ENCODE measurements at regions not wholly inside any gene's neighbourhood (a gene's known extent, or its start where the extent isn't known, plus 50 kb on each side); places are given as distances from the start of the nearest gene placed in this dataset.

- ChIA-PET CTCF (ENCODE audit: low intra/inter-chr PET ratio) (no interaction called here), POLR2A (no interaction called here)
- H3K9me3 ChIP-seq (replicated peaks; ENCODE audit: control insufficient read depth, insufficient read depth, low read depth, low read length) = no peaks in the 10 kb centered on the region
- H3K4me1 ChIP-seq (replicated peaks in 1 of 2; ENCODE audit: control insufficient read depth in 2 of 2, insufficient read depth in 2 of 2, low read length in 2 of 2) = no peaks in the 10 kb centered on the region
- H3K4me3 ChIP-seq = no peak overlapping the region
- H3K9ac ChIP-seq (ENCODE audit: insufficient read depth in 1 of 2, low read depth in 2 of 2, low read length in 2 of 2) = no peak overlapping the region
- no peaks in the 10 kb centered on the region for H3K9me1 ChIP-seq (ENCODE audit: control insufficient read depth, insufficient read depth, low read length)
- DNase-seq (ENCODE audit: extremely low read depth in 1 of 4, low spot score in 3 of 4) (no peak), ATAC-seq (no peak), FAIRE-seq (no peak)
- in situ Hi-C loops (cut with MboI) = no loop called here
- H3K27me3 ChIP-seq (ENCODE audit: control insufficient read depth in 2 of 2, insufficient read depth in 2 of 2, low read length in 2 of 2) = no peaks in the 10 kb centered on the region
- H4K20me1 ChIP-seq (replicated peaks; ENCODE audit: control insufficient read depth, insufficient read depth, low read length) = no peaks in the 10 kb centered on the region
- BruUV-seq (replicated peaks) = no TSS peak
- TF ChIP-seq ARID2 (IDR thresholded peaks at IDR 0.05) (no peak), RHOXF2B (CRISPR knock-in tag; conservative IDR thresholded peaks at IDR 0.05) (no peak), ZNF561 (CRISPR knock-in tag; conservative IDR thresholded peaks at IDR 0.05) (no peak), TEAD1 (CRISPR knock-in tag; IDR thresholded peaks at IDR 0.05) (no peak), NONO (IDR thresholded peaks at IDR 0.05; ENCODE audit: low read depth in 2 of 2, low read length in 1 of 2) (no peak), HNRNPLL (IDR thresholded peaks at IDR 0.05; ENCODE audit: low read depth, low read length, poor library complexity, severe bottlenecking) (no peak), FIP1L1 (IDR thresholded peaks at IDR 0.05; ENCODE audit: low read depth, low read length, poor library complexity, severe bottlenecking) (no peak)
- H3K36me3 ChIP-seq (ENCODE audit: control insufficient read depth, insufficient read depth, low read length) = no peaks in the 10 kb centered on the region
- intact Hi-C loops (cut with micrococcal nuclease) = no loop called here
- H3K4me2 ChIP-seq (ENCODE audit: insufficient read depth, low read length) = no peak overlapping the region
- 0% methylated on average over 3 of the region's 3 CpGs for WGBS (ENCODE audit: insufficient coverage, low coverage, missing lambda C conversion rate)
- H2AFZ ChIP-seq (ENCODE audit: low read depth, low read length) = no peak overlapping the region
- no peaks in the 10 kb centered on the region for H3K79me2 ChIP-seq (ENCODE audit: control insufficient read depth, insufficient read depth, low read length)
- H3K27ac ChIP-seq (ENCODE audit: extremely low read depth, low read depth, low read length) = no peak overlapping the region
Measured at GRCh38 chr18:56296381-56296780, 342.0 kb downstream of the TXNL1 start.
